ENCODE measurements at regions not wholly inside any gene's neighbourhood (a gene's known extent, or its start where the extent isn't known, plus 50 kb on each side); places are given as distances from the start of the nearest gene placed in this dataset.

GRCh38 chr20:17818187-17818586 lies 118.4 kb downstream of the BANF2 start:
- Histone ChIP-seq H4K20me1 (ENCODE audit: insufficient read depth) (no peaks in the 10 kb centered on the region), H2AFZ (ENCODE audit: low read depth, low read length, poor library complexity, severe bottlenecking) (no peak overlapping the region), H3K4me3 (replicated peaks in 1 of 2; ENCODE audit: low read depth in 1 of 2, low read length in 2 of 2) (no peak overlapping the region), H3K9me2 (ENCODE audit: insufficient read depth) (no peaks in the 10 kb centered on the region), H3K27me3 (ENCODE audit: insufficient read depth, low read length) (no peaks in the 10 kb centered on the region), H3K9ac (ENCODE audit: low read length) (no peak overlapping the region), H3K4me2 (ENCODE audit: low read length) (no peak overlapping the region), H3K4me1 (ENCODE audit: control insufficient read depth in 1 of 2, insufficient read depth in 2 of 2, low read length in 2 of 2) (peaks cover 0 to 1% of the 10 kb centered on the region in 2 experiments; a peak in 1 of 4 replicates), H3K79me2 (ENCODE audit: insufficient read depth, low read length) (no peaks in the 10 kb centered on the region), H3K36me3 (ENCODE audit: control insufficient read depth in 1 of 2, insufficient read depth in 2 of 2, low read length in 2 of 2) (no peaks in the 10 kb centered on the region), H3K27ac (ENCODE audit: low read depth, low read length) (no peak overlapping the region), H3K9me3 (ENCODE audit: control insufficient read depth in 1 of 2, insufficient read depth in 1 of 2, low read depth in 1 of 2, low read length in 2 of 2) (peaks cover 0 to 3% of the 10 kb centered on the region in 2 experiments; a peak in 1 of 4 replicates)
- no peak for ATAC-seq
- CTCF ChIA-PET, result no interaction called here
- POLR2A ChIA-PET, result no interaction called here
- no TSS peak for BruUV-seq (replicated peaks)
- RAD21 ChIA-PET (ENCODE audit: low non-redundant PET in 1 of 2, low total read pairs in 2 of 2, uncharacterized antibody in 2 of 2, unreplicated experiment in 2 of 2), result no interaction called here
- no peak for TF ChIP-seq EZH2 (IDR thresholded peaks at IDR 0.05)
- TF ChIP-seq ATF3 (IDR thresholded peaks at IDR 0.05), result no peak
- no peak for TF ChIP-seq POLR2A (IDR thresholded peaks at IDR 0.05; ENCODE audit: borderline replicate concordance, extremely low read depth, insufficient read depth, insufficient read length)
- TF ChIP-seq RAD21 (IDR thresholded peaks at IDR 0.05; ENCODE audit: low read depth), result no peak
- TF ChIP-seq CBX3 (IDR thresholded peaks at IDR 0.05; ENCODE audit: low read depth), result no peak
- TF ChIP-seq ZNF274 (IDR thresholded peaks at IDR 0.05; ENCODE audit: low read depth, low read length), result no peak
- no peak for TF ChIP-seq ZBTB33 (IDR thresholded peaks at IDR 0.05; ENCODE audit: extremely low read depth, insufficient replicate concordance, low read length)
- TF ChIP-seq SRF (IDR thresholded peaks at IDR 0.05; ENCODE audit: low read depth), result no peak
- no peak for TF ChIP-seq EGR1 (IDR thresholded peaks at IDR 0.05; ENCODE audit: low read depth)
- no peak for TF ChIP-seq POLR2AphosphoS5 (IDR thresholded peaks at IDR 0.05; ENCODE audit: low read depth, low read length)
- TF ChIP-seq EZH2phosphoT487 (IDR thresholded peaks at IDR 0.05; ENCODE audit: borderline replicate concordance), result no peak
- DNase-seq (ENCODE audit: low read depth, low spot score), result no peak
- intact Hi-C loops (cut with micrococcal nuclease), result no loop called here

All from HCT116 (cell line).